NCI-H1436 treated with DMSO at 0.1 percent for 48 hours (cell line): ENCODE measurements at regions not wholly inside any gene's neighbourhood (a gene's known extent, or its start where the extent isn't known, plus 50 kb on each side); places are given as distances from the start of the nearest gene placed in this dataset.
"Not testable (repeated sequence)": the region's sequence is repeated elsewhere in the genome, so short reads cannot be mapped to it uniquely, and the experiment has no call there.

Experiments used
- DNase-seq: peaks from one replicate; lab custom pipeline; 2025; lab: John Stamatoyannopoulos, UW

DNA sequence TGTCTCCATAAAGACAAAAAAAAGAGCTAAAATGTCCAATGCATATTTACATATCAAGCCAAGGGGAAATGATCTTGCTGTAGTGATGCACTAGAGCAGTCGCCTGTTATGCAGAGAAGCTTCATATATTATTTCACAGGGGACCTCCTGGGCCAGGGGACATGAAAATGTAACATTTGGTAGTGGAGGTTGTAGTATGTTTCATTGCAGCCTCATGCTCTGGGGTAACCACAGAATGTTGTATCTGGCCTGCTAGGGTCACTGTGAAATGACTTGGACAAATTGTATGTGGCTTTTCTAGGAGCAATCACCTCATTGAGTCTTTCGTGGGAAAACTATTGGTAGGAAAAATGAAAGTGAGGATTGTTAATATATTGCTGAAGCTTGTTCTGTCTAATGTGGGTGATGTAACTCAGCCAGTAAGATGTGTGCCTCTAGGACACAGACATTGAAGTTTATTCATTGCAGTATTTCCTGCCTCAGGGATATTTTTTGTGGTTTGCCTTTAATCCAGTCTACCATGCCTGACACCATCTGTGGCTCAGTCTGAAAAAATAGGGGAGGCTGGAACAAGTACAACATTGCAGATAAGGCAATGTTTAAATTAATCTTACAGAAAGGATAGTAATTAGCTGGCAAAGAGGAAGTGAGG is 430.8 kb upstream of the TNC start:
- no peak for DNase-seq

- no peak for DNase-seq
These were observed 433.4 kb upstream of the TNC start for GRCh38 chr9:115551396-115551795.

- no peak for DNase-seq
These were observed 435.3 kb upstream of the TNC start for GRCh38 chr9:115553060-115553773.

DNA sequence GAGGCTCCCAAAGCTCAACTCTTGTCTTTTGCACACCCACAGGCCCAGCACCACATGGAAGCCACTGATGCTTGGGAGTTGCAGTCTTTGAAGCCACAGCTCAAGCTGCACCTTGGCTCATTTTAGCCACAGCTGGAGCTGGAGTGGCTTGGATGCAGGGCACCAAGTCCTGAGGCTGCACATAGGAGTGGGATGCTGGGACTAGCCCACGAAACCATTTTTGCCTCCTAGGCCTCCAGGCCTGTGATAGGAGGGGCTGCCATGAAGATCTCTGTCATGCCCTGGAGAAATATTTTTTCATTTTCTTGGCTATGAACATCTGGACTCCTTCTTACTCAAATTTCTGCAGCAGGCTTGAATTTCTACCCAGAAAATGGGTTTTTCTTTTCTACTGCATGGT is 438.5 kb upstream of the TNC start:
- DNase-seq, result no peak

DNA sequence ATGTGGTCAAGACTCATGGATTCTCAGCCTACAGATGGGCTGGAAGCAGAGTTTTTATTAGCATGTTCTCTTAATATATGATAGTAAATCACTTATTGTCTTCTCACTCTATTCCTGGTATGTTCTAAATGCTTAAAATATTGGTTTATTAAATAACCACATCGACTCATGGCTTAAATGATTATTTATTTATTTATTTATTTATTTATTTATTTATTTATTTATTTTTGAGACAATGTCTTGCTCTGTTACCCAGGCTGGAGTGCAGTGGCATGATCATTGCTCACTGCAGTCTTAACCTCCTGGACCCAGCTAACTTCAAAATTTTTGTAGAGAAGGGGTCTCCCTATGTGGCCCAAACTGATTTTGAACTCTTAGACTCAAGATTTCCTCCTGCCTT is 457.2 kb upstream of the TNC start:
- DNase-seq, result no peak

DNA sequence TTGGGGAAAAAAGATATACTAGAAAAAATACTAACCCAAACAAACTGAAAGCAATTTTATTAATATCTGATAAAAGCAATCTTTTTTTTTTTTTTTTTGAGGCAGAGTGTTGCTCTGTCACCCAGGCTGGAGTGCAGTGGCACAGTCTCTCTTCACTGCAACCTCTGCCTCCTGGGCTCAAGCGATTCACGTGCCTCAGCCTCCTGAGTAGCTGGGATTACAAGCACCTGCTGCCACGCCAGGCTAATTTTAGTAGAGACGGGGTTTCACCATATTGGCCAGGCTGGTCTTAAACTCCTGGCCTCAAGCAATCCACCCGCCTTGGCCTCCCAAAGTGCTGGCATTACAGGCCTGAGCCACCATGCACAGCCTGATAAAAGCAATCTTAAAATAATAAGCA is 467.5 kb upstream of the TNC start:
- not testable (repeated sequence) for DNase-seq

DNA sequence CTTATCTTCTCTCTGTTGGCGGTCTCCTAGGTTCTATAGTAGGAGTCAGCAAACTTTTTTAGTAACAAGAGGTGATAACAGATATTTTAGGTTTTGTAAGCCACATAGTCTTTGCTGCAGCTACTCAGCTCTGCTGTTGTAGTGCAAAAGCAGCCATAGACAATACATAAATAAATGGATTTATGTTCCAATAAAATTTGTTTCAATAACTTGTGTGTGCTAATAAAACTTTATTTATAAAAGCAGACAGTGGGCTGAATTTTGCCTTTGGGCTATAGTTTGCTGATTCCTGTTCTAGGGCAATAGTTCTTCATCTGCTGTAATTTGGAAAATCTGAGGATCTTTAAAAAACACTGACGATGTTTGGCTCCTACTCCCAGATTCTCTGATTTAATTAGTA is 469.4 kb upstream of the TNC start:
- DNase-seq, result no peak

DNA sequence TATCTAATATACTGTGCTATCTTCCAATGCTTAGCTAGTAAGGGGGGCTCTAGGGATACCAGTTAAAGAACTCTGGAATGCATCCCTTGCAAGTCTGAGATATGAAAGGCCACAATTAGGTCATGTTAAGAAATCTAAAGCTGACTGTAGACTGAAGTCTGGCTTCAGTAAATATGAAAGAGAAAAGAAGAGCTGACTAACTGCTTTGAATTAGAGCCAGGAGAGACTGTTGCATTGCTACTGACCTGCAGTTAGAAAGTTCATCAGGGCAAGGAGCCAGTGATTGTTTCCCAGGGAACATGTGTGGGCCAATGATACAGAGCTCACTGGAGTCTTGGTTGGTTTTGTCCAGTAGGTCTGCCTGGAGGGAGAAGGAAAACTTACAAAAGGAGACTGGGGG is 472.1 kb upstream of the TNC start:
- no peak for DNase-seq

DNA sequence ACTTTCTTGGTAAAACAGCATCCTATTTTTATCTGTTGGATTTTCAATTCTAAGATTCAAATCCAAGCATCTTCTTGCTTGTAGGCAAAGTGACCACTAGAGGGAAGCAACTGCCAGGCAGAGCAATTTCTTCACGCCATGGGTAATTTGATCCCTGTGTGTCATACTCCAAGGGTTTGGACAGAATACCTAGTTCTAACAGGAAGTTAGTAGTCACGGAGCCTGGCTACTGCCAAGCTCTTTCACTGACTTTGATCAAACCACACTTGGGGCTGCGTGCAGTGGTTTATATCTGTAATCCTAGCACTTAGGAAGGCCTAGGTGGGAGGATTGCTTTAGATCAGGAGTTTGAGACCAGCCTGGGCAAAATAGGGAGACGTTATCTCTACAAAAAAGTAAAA is 473.6 kb upstream of the TNC start:
- peak; percentile 72 for DNase-seq

- no peak for DNase-seq
These were observed 475.7 kb upstream of the TNC start for GRCh38 chr9:115593587-115594091.

- no peak for DNase-seq
These were observed 476.6 kb upstream of the TNC start for GRCh38 chr9:115594557-115594956.

- no peak for DNase-seq
These were observed 478.2 kb upstream of the TNC start for GRCh38 chr9:115596021-115596745.

GRCh38 chr9:115596746-115597080 is 478.8 kb upstream of the TNC start:
- DNase-seq, result no peak

DNA sequence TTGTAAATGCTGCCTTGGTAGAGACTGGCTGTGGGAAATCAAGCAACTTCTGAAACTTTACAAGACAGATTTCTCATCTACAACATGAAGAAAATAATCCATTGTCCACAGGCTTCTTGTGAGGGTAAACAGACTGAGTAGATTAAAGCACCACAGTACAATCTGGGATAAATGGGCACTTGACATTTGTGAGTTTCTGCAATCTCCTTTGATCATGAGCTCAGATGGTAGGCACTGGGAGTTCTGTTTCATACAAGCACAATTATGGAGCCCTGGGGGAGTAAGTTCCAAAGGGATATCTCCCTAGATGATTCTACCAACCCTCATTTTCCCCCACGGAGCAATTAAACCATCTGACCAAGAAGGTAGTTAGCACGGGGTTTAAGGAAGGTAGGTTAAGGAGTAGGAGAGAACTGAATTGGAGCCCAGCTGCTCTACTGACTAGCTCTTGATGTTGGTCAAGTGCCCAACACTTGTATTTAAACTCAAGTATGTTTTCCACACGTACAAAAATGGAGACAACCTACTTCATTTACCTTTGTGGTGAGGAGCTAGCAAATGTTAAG is 479.5 kb upstream of the TNC start:
- DNase-seq, result no peak

DNA sequence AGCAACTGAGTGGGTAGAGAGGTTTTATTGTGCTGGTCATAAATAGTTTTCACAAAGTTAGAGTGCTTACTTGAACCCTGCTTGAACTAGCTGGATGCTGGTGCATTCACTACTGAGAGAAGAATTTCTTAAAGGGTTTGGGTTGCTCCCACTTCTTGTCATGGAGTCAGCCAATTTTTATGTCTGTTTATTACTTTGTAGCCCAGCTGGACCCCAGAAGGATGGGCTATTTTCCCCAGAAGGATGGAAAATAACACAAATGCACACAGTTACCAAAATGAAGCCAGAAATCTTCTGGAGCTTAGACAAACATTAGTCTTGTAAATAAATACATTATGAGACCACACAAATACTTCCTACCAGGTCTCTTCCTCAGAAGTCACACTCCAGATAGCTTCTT is 480.8 kb upstream of the TNC start:
- no peak for DNase-seq

DNA sequence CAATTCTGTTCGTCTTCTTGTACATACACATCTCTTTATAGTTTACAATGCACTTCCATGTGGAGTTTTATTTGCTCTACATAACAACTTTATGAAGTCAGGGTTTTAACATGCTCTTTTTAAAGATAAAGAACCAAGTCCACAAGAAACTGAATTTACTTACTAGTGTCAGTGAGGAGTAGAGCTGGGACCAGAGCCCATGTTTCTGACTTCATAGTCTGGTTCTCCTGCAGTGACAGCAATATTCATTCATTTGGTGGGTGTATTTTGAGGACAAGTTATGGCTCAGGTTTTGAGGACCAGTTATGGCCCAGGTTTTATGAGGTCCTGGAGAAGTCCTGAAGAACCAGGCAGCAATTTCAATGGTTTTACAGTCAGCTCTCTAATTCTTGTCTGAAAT is 481.9 kb upstream of the TNC start:
- DNase-seq, result no peak

- no peak for DNase-seq
These were observed 483.5 kb upstream of the TNC start for GRCh38 chr9:115601434-115601833.

DNA sequence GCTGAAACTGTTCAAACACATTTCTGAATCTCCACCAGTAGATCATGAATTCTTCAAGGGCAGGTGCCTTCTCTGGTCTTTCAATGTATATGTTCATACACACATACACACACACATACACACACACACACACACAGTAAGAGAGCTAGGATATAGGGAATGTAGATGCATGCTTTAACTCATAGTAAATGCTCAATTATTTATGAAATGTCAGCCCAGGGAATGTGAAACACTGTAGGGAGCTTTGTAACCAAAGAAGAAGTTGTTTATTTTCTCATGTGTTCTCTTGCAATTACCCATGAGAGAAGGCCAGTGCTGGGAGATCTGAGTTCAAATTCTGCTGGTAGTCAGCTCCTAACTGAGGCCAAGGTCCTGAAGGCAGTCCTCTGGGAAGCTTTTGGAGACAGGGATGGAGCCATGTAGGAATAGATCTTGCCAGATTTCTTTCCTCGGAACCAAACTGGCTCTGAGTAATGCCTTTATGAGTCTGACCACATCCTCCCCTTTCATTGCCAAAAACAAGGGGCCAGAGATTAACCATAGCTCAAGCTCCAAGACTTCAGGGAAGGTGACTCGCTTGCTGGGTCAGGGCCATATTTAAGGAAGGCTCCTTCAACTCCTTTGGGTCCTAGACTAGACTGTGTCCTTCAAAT is 487.0 kb upstream of the TNC start:
- DNase-seq, result no peak

DNA sequence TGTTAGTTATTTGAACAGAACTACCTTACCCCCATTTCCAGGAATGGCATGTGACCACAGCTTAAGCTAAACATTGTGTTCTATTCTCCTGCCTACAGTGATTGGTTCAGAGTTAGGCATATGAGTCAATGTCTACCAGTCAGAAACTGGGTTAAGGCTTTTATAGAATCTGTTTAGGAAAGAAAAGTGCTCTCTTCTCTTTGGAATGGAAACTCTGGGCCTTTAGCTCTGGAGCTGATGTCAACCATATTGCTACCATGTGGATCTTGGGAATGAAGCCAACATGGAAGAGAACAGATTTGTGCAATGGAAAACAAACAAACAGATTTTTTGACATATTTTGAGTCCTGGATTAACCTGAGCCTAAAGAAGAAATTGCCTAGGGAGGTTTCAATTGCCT is 488.9 kb upstream of the TNC start:
- no peak for DNase-seq

DNA sequence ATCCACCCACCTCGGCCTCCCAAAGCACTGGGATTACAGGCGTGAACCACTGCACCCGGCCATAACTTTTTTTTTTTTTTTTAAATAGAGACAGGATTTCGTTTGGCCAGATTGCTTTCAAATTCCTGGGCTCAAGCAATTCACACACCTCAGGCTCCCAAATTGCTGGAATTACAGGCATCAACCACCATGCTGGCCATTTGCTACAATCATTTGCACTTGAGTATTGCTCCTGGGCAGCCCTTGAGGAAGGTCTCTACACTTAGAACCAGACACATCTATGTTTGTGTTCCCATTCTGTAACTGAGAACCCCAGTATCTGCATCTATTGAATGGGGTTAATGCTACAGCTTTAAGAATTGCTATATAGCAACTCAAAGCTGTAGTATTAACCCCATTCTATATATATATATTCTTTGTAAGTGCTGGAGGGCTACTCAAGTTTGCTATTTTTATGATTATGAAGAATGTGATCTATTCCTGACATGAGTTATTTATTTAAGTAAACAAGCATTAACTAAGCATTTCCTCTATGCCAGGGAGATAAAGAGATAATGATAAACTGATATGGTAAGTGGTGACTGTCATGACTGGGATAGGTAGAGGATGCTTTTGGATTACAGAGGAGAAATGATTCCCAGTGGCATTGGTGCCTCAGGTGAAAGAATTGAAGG is 496.5 kb upstream of the TNC start:
- DNase-seq, result no peak

GRCh38 chr9:115615000-115615401 is 497.0 kb upstream of the TNC start:
- DNase-seq, result no peak
